GM13976 (cell line): ENCODE measurements at regions not wholly inside any gene's neighbourhood (a gene's known extent, or its start where the extent isn't known, plus 50 kb on each side); places are given as distances from the start of the nearest gene placed in this dataset.

Source experiments
- DNase-seq: peaks from one replicate; pipeline ENCODE4 v3.0.0; 2012; ENCODE audit warnings: low spot score
- in situ Hi-C: fragments of 300-500 bp; cut with MboI; formaldehyde crosslinking; loops from one replicate; pipeline ENCODE4 v1.12.0; 2022; ENCODE audit warnings: low sequenced_read_pairs, mixed read lengths, inconsistent platforms; ENCODE audit not compliant: unreplicated experiment
- TF ChIP-seq, protein P1 (sequence below): IDR thresholded peaks from 2 replicates; pipeline ENCODE4 v1.5.1; 2012; ENCODE audit warnings: borderline replicate concordance, mild to moderate bottlenecking; ENCODE audit not compliant: insufficient read depth; ENCODE audit errors: extremely low read depth, missing control alignments, control extremely low read depth

DNA sequence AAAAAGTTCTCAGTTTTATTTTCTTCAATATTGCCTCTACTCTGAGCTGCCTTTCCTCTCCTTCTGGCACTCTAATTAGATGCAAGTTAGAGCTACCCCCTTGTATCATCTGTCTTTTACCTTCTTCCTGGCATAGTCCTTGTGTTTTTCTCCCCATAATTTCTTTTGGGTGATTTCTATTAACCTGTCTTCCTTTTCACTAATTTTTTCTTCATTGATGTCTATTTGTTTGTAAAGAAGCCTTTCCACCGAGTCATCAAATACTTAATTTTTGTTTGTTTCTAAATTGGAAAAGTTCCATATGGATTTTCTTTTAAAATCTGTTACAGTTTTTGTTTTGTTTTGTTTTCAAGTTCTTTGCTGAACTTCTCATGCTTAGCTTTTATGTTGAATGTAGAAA, 558.1 kb downstream of the TBC1D22A start:
- TF ChIP-seq, protein P1, sequence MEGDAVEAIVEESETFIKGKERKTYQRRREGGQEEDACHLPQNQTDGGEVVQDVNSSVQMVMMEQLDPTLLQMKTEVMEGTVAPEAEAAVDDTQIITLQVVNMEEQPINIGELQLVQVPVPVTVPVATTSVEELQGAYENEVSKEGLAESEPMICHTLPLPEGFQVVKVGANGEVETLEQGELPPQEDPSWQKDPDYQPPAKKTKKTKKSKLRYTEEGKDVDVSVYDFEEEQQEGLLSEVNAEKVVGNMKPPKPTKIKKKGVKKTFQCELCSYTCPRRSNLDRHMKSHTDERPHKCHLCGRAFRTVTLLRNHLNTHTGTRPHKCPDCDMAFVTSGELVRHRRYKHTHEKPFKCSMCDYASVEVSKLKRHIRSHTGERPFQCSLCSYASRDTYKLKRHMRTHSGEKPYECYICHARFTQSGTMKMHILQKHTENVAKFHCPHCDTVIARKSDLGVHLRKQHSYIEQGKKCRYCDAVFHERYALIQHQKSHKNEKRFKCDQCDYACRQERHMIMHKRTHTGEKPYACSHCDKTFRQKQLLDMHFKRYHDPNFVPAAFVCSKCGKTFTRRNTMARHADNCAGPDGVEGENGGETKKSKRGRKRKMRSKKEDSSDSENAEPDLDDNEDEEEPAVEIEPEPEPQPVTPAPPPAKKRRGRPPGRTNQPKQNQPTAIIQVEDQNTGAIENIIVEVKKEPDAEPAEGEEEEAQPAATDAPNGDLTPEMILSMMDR, result no peak
- in situ Hi-C loops, result no loop called here
- no peak for DNase-seq

DNA sequence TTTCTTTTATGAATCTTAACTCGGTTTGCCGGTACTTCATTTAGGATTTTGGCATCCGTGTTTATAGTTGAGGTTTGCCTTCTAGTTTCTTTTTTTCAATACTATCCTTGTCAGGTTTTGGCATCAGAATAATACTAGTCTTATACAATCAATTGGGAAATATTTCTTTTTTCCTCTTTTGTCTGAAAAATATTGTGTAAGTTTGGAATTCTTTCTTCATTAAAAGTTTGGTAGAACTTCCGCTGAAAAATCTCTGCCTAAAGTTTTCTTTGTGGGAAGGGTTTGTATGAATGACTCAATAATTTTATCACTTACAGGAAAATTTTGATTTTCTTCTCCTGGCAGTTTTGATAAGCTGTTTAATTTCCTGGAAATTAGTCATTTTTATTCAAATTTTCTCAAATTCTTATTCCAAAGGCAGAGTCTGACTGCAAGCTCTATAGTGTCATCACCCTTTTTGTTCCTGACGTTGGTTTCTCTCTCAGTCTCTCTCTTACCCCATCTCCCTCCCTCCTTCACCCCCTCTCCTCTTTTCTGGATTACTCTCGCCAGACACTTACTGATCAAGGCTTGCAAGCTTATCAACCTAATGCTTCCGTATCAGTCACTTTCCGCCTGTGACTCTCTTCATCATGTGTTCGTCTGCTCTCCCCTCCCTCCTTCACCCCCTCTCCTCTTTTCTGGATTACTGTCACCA, 555.7 kb downstream of the TBC1D22A start:
- no peak for DNase-seq
- TF ChIP-seq, protein P1, result no peak
- in situ Hi-C loops, result no loop called here

DNA sequence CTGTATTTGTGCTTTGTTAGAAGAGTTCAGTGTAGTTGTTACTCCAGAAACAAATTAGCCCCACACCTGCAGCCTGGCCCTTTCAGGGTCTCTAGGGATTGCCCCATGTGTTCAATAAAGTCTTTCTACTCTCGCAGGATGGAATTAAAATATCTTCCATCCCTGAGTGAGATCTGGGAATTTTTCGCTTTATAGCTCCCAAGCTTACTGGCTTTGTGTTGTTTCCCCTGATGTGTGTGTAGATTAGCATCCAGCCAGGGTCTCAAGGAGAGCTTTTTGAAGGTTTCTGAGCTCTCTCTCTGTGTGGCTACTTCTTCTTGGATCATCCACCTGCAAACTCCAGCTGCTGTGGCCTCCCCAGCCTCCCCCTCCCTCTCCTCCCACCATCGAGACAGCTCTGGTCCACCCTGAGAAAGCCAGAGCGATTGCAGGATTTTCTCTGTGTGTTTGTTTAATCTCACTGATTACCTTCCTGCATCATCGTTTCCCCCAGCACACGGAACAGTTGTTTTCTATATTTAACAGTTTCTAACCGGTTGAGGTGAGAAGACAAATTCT, 553.5 kb downstream of the TBC1D22A start:
- in situ Hi-C loops, result no loop called here
- TF ChIP-seq, protein P1, result no peak
- no peak for DNase-seq

DNA sequence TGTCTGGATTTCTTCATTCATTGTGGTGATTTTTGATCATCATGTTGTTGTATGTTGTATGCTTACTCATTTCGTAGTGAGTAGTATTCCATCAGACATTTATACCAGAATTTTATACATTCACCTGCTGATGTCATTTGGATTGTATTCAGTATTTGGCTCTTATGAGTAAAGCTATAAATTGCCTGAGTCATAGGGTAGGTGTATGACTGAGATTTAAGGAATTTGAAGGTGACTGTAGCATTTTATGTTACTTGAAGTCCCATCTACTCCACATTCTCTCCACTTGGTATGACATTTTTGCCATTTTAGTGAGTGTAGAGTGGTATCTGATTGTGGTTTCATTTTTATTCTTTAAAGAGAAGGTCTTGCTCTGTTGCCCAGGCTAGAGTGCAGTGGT, 548.2 kb downstream of the TBC1D22A start:
- DNase-seq, result no peak
- in situ Hi-C loops, result no loop called here
- TF ChIP-seq, protein P1, result no peak

DNA sequence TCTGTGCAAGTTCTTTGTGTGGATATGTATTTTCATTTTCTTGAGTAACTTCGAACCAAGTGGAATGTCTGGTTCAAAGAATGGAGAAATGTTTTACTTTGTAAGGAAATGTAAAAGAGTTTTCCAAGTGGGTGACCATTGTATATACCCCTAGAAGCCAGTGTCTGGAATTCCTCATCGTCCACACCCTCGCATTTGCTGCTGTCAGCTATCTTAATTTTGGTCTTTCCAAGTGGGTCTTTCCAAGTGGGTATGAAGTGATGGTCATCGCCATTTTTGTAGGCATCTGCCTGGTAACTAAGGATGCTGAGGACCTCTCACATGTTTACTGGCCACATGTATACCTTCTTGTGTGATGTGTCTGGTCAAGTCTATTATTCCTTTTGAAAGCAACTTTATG, 547.5 kb downstream of the TBC1D22A start:
- no peak for DNase-seq
- TF ChIP-seq, protein P1, result no peak
- in situ Hi-C loops, result no loop called here

DNA sequence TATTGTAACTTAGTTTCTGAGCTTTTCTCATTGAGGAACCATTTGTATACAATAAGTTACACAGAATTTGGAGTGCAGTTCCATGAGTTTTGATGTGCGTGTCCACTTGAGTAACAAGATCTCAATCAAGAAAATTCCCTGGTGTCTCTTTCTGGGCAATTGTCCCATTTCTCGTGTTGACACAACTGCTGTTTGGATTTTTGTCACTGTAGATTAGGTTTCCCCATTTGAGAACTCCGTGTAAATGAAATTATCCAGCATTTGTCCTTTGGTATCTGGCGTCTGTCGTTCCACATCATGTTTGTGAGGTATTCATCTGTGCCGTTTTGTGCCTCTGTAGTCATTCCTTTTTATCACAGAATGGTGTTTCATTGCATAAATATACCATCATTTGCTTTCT, 547.0 kb downstream of the TBC1D22A start:
- in situ Hi-C loops, result no loop called here
- DNase-seq, result no peak

More for the DNA sequence above, 547.0 kb downstream of the TBC1D22A start:
- TF ChIP-seq, protein P1, result no peak
